ENCODE measurements at regions not wholly inside any gene's neighbourhood (a gene's known extent, or its start where the extent isn't known, plus 50 kb on each side); places are given as distances from the start of the nearest gene placed in this dataset.

DNA sequence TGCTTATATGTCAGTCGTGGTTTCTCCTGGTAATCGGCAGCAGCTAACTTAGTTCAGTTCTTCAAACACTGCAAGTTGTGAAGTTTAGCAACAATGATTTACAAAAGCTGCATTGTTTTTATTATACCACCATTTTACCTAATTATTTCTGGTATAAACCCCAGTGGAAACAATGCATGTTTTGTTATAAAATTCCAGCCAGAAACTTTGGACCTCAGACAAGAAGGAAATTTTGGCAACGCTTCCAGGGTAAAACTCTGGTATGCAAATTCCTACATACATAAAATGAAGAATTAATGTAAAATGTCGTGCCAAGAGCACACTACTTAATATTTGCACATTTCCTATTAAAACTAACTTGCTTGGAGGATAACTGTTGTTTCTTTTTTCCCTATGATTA lies 277.4 kb upstream of the LYZL1 start:
- DNase-seq (ENCODE audit: low read depth), result no peak
- H3K4me3 ChIP-seq (ENCODE audit: low read depth, low read length), result no peak overlapping the region
- TF ChIP-seq, protein P1, sequence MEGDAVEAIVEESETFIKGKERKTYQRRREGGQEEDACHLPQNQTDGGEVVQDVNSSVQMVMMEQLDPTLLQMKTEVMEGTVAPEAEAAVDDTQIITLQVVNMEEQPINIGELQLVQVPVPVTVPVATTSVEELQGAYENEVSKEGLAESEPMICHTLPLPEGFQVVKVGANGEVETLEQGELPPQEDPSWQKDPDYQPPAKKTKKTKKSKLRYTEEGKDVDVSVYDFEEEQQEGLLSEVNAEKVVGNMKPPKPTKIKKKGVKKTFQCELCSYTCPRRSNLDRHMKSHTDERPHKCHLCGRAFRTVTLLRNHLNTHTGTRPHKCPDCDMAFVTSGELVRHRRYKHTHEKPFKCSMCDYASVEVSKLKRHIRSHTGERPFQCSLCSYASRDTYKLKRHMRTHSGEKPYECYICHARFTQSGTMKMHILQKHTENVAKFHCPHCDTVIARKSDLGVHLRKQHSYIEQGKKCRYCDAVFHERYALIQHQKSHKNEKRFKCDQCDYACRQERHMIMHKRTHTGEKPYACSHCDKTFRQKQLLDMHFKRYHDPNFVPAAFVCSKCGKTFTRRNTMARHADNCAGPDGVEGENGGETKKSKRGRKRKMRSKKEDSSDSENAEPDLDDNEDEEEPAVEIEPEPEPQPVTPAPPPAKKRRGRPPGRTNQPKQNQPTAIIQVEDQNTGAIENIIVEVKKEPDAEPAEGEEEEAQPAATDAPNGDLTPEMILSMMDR (IDR thresholded peaks at IDR 0.05; ENCODE audit: control insufficient read depth, extremely low read depth, insufficient read depth), result no peak

DNA sequence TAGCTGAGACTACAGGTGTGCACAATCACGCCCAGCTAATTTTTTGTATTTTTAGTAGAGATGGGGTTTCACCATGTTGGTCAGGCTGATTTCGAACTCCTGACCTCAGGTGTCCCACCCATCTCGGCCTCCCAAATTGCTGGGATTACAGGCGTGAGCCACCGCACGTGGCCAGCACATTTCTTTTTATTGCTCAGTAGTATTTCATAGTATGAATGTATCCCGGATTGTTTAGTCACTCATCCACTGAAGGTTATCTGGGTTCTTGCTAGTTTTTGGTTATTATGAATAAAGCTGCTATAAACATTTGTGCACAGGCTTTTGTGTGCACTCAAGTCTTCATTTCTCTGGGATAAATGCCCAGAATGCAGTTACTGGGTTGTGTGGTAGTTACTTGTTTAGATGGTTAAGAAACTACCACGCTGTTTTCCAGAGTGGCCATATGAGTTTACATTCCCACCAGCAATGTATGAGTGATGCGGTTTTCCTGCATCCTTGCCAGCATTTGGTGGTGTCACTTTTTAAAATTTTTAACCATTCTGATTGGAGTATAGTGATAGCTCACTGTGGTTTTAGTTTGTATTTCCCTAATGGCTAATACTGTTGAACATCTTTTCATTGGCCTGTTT lies 275.8 kb upstream of the LYZL1 start:
- H3K4me3 ChIP-seq (ENCODE audit: low read depth, low read length), result no peak overlapping the region
- no peak for DNase-seq (ENCODE audit: low read depth)
- TF ChIP-seq, protein P1 (IDR thresholded peaks at IDR 0.05; ENCODE audit: control insufficient read depth, extremely low read depth, insufficient read depth), result no peak

DNA sequence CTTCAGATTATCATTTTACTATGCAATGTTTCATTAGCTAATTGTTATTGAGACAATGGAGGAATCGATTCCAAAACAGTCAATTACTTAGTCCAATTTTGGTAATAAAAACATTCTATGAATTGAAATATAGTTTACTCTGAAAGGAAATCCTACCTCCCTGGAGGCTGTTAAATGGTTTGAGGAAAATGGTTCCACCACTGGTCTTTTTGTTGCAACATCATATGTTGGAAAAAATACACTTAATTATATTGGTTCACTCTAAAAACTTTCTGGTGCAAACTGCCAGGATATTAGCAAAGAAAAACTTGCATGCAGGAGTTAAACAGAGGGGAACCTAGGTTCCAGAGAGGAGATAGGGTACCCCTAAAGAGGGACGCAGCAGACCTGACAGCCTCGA lies 267.3 kb upstream of the LYZL1 start:
- TF ChIP-seq, protein P1 (IDR thresholded peaks at IDR 0.05; ENCODE audit: control insufficient read depth, extremely low read depth, insufficient read depth), result no peak
- no peak for DNase-seq (ENCODE audit: low read depth)
- H3K4me3 ChIP-seq (ENCODE audit: low read depth, low read length), result no peak overlapping the region

DNA sequence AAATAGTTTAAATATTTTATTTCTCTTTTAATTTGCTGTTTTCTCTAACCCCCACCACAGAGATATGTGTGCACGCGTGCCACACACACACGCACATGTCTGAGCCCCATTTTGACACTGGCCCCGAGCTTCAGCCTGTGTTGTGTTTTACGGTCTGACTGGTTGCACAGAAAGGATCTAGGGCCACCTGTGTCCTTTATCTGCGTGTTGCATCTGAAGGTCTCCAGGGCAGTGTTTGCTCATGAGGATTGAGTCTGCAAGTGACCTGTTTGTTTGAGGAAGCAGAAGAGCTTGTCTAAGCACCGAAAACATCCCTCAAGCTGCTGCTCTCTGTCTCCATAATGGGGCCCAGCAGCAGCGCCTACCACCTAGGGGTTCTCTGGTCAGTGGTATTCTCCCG lies 266.4 kb upstream of the LYZL1 start:
- DNase-seq (ENCODE audit: low read depth), result peak; percentile 86
- no peak overlapping the region for H3K4me3 ChIP-seq (ENCODE audit: low read depth, low read length)
- TF ChIP-seq, protein P1 (IDR thresholded peaks at IDR 0.05; ENCODE audit: control insufficient read depth, extremely low read depth, insufficient read depth), result no peak

DNA sequence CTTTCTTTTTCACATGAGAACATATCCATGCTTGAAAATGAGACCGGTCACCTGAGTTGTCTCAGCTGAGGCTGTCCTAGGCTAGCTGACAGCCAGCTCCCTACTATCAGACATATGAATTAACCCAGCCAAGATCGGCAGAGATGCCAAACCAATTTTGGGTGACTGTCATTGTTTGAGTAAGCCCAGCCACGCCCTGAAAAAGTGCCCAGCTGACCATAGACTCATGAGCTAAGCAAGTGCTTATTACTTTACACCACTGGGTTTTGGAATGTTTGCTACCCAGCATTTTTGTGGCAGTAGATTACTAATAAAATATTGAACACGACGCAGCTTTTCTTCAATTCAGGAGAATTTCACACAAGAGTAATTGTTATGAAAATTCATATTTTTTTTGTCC lies 265.2 kb upstream of the LYZL1 start:
- no peak overlapping the region for H3K4me3 ChIP-seq (ENCODE audit: low read depth, low read length)
- DNase-seq (ENCODE audit: low read depth), result peak; percentile 26
- TF ChIP-seq, protein P1 (IDR thresholded peaks at IDR 0.05; ENCODE audit: control insufficient read depth, extremely low read depth, insufficient read depth), result no peak

DNA sequence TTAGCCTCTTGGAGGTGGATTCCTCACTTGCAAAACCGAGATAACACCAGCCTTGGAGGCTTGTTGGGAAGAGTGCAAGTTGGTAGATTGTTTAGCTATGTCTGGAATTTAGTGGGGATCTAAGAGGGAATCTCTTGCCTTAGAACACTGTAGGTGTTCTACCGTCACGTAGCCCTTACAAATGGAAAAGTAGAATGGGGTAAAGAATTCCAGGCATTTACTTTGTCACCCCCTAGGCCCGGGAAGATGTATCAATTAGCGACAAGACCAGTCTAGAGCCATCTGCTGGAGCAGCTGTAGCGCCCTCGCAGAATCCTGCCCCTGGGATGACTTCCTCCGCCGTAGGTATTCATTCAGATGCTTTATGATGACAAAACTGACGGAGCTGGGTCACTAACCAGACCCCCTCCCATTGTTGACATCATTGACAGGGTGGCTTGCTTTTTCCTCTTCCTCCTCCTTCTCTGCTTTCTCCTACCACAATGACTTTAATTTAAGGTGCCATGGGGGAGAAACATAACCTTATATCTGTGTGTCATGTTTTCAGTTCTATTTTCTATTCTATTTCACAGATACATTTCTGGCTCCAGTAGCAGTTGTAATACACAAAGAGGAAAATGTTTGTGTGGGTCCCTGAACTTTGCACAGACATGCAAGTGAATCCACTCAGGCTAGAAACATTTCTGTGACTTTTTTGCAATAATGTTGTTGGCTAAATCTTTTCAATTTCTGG lies 262.6 kb upstream of the LYZL1 start:
- no peak overlapping the region for H3K4me3 ChIP-seq (ENCODE audit: low read depth, low read length)
- DNase-seq (ENCODE audit: low read depth), result no peak
- TF ChIP-seq, protein P1 (IDR thresholded peaks at IDR 0.05; ENCODE audit: control insufficient read depth, extremely low read depth, insufficient read depth), result no peak

Data from LNCaP clone FGC (cell line).